AML-193 (cell line): ENCODE measurements at regions not wholly inside any gene's neighbourhood (a gene's known extent, or its start where the extent isn't known, plus 50 kb on each side); places are given as distances from the start of the nearest gene placed in this dataset.
"Not testable (repeated sequence)": the region's sequence is repeated elsewhere in the genome, so short reads cannot be mapped to it uniquely, and the experiment has no call there.

Experiments
- DNase-seq, 2 experiments: peaks; one replicate each; lab custom pipeline; 2025; lab: John Stamatoyannopoulos, UW

- DNase-seq: no peak
Measured at GRCh38 chr3:124315215-124316033, 323.5 kb upstream of the ROPN1 start.

GRCh38 chr3:124316034-124316287, 324.0 kb upstream of the ROPN1 start:
- peak in 1 of 2 experiments; percentile 29 for DNase-seq

GRCh38 chr3:124318014-124318413, 326.1 kb upstream of the ROPN1 start:
- DNase-seq: no peak

GRCh38 chr3:124318656-124319055, 326.7 kb upstream of the ROPN1 start:
- no peak for DNase-seq

GRCh38 chr3:124320976-124321375, 329.1 kb upstream of the ROPN1 start:
- no peak for DNase-seq

GRCh38 chr3:124322309-124322880, 330.5 kb upstream of the ROPN1 start:
- no peak for DNase-seq

GRCh38 chr3:124322966-124323365, 331.0 kb upstream of the ROPN1 start:
- no peak for DNase-seq

GRCh38 chr3:124325248-124325647, 333.3 kb upstream of the ROPN1 start:
- no peak for DNase-seq

- DNase-seq: no peak
Measured at GRCh38 chr3:124329723-124330122, 337.8 kb upstream of the ROPN1 start.

GRCh38 chr3:124333931-124334640, 342.2 kb upstream of the ROPN1 start:
- no peak for DNase-seq

GRCh38 chr3:124336067-124336656, 344.2 kb upstream of the ROPN1 start:
- DNase-seq: no peak

GRCh38 chr3:124345845-124346244, 353.9 kb upstream of the ROPN1 start:
- DNase-seq: no peak

GRCh38 chr3:124346487-124346886, 354.6 kb upstream of the ROPN1 start:
- no peak for DNase-seq

- no peak for DNase-seq
Measured at GRCh38 chr3:124347418-124347817, 355.5 kb upstream of the ROPN1 start.

GRCh38 chr3:124348555-124348954, 356.6 kb upstream of the ROPN1 start:
- DNase-seq: not testable (repeated sequence)

- DNase-seq: peak; percentile 6 to 36
Measured at GRCh38 chr3:124351430-124352148, 359.7 kb upstream of the ROPN1 start.

GRCh38 chr3:124352149-124352539, 360.2 kb upstream of the ROPN1 start:
- no peak for DNase-seq

GRCh38 chr3:124353691-124354090, 361.8 kb upstream of the ROPN1 start:
- DNase-seq: no peak

- DNase-seq: no peak
Measured at GRCh38 chr3:124354150-124354549, 362.2 kb upstream of the ROPN1 start.

GRCh38 chr3:124358156-124358555, 366.2 kb upstream of the ROPN1 start:
- DNase-seq: no peak

GRCh38 chr3:124360155-124360554, 368.2 kb upstream of the ROPN1 start:
- no peak for DNase-seq

- DNase-seq: no peak
Measured at GRCh38 chr3:124360563-124360962, 368.6 kb upstream of the ROPN1 start.
